ENCODE measurements at regions not wholly inside any gene's neighbourhood (a gene's known extent, or its start where the extent isn't known, plus 50 kb on each side); places are given as distances from the start of the nearest gene placed in this dataset.

DNA sequence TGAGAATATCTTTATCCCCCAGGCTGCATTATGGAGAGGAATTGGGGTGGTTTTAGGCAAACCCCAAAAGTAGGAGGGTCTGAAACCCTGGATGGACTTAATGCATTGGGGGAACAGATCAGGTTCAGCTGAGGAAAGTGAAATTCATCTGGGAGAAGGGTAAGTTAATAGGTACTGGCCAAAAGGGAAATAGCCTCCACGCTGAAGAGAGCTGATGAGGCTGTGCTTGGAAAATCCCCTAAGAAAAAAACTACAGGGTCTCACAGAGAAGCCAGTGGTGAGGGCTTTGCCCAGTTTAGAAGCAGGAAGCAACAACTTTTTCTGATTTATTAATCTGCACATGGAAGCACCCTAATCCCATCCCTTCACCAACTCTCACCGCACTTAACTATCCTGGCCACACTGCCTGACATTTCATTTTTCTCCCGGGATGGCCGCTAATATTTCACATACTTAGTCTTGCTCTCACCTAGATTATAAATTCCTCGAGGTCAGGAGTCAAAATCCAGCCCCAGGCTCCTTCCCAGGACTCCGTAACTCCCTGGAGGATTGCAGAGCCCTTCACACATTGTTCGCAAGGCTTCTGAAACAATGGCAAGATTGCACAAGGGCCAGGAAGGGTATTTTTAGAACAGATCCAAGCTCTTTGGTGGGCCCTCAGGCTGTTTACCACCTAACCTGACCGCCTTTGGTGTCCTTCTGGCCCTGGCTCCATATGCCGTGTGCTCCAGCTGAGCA is 60.9 kb upstream of the TARBP1 start:
- POLR2A ChIA-PET = interaction anchor here (0.6 to 1.8 kb wide), 2 partner anchors 40 to 368 kb away, joined by 3 to 6 read pairs; no protein-coding TSS in a partner anchor
- no peak overlapping the region for H3K4me2 ChIP-seq (ENCODE audit: low read depth, low read length)
- 74% methylated on average over 9 of the region's 9 CpGs for WGBS (ENCODE audit: low lambda C conversion rate)
- in situ Hi-C loops (cut with HindIII; ENCODE audit: extremely low pct_ligation_motif_present, low pct_unique_long_range_greater_than_20kb) (no loop called here), intact Hi-C loops (cut with micrococcal nuclease; ENCODE audit: unreplicated experiment) (loop anchor here (10.0 kb wide), 1 partner anchor 45 kb away; no protein-coding TSS in a partner anchor)
- no TSS peak for BruUV-seq (replicated peaks)
- H3K4me3 ChIP-seq (replicated peaks in 1 of 3; ENCODE audit: insufficient read depth in 1 of 3, low read depth in 2 of 3, low read length in 3 of 3) = no peak overlapping the region
- ATAC-seq = no peak
- FAIRE-seq = no peak
- no peaks in the 10 kb centered on the region for H3K79me2 ChIP-seq (ENCODE audit: insufficient read depth, low read length)
- H3K27ac ChIP-seq (ENCODE audit: extremely low read length, insufficient read depth, low read length) = no peak overlapping the region
- H2AFZ ChIP-seq (ENCODE audit: low read length) = no peak overlapping the region
- no peaks in the 10 kb centered on the region for H4K20me1 ChIP-seq (ENCODE audit: insufficient read depth, low read length)
- no peak overlapping the region for H3K9ac ChIP-seq (ENCODE audit: insufficient read depth, low read depth, low read length)
- H3K4me1 ChIP-seq (ENCODE audit: insufficient read depth, low read length) = peaks cover 74% of the 10 kb centered on the region
- TF ChIP-seq MEIS1 (CRISPR knock-in tag; IDR thresholded peaks at IDR 0.05; ENCODE audit: borderline replicate concordance) = no peak
- DNase-seq (ENCODE audit: low spot score) = no peak
- peaks cover 2 to 6% of the 10 kb centered on the region in 2 experiments; a peak in 3 of 5 replicates for H3K27me3 ChIP-seq (ENCODE audit: control insufficient read depth in 1 of 2, insufficient read depth in 2 of 2, low read length in 2 of 2)
- no peaks in the 10 kb centered on the region for H3K9me3 ChIP-seq (ENCODE audit: low read length)
- H3K36me3 ChIP-seq (replicated peaks in 1 of 2; ENCODE audit: control insufficient read depth in 1 of 2, insufficient read depth in 2 of 2, low read length in 2 of 2) = no peaks in the 10 kb centered on the region
- CTCF ChIA-PET (ENCODE audit: low intra/inter-chr PET ratio, low total read pairs) = no interaction called here

DNA sequence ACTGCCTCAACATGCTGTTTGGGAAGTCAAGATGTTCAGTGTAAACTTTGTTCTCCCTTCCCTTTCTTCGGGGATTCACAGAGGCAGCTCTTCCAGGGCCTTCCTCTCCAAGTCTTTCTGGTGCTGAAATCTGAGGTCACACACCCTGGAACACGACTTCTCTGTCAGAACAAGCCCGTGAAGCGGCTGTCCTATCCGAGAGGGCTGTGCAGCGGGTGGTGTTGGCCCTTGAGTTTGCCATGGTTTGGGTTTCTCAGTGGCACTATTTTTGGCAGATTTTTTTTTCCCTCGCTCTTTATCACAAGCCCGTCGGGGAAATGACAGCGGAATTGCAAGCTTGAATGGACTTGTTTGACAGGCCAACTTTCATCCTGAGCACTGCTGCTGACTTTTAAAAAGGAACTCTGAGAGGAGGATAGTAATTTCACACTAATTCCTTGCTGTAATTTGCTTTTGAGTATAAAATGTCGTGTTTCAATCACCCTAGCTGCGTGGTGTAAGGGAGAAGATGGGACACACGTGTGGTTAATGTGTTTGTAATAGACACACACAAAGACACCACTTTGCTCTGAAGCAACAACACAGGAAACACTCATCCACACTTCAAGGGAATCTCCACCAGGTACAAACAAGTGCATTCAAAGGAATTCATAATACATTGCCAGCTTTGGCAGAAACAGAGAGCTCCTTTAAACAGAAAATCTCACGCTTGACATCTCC is 60.1 kb upstream of the TARBP1 start:
- no peak for FAIRE-seq
- POLR2A ChIA-PET = interaction anchor here (0.6 to 1.8 kb wide), 8 partner anchors 8 to 369 kb away, joined by 3 to 6 read pairs (median 3); no protein-coding TSS in a partner anchor
- intact Hi-C loops (cut with micrococcal nuclease; ENCODE audit: unreplicated experiment) = no loop called here

More for the DNA sequence above, 60.1 kb upstream of the TARBP1 start:
- H2AFZ ChIP-seq (ENCODE audit: low read length) = no peak overlapping the region
- H3K4me1 ChIP-seq (ENCODE audit: insufficient read depth, low read length) = peaks cover 74% of the 10 kb centered on the region
- ATAC-seq (peak; percentile 45), DNase-seq (ENCODE audit: low spot score) (no peak)
- no peaks in the 10 kb centered on the region for H3K36me3 ChIP-seq (replicated peaks in 1 of 2; ENCODE audit: control insufficient read depth in 1 of 2, insufficient read depth in 2 of 2, low read length in 2 of 2)
- in situ Hi-C loops (cut with HindIII; ENCODE audit: extremely low pct_ligation_motif_present, low pct_unique_long_range_greater_than_20kb) = no loop called here
- peak overlapping the region; percentile 67; the same call in 1 of the 2 replicates for H3K9ac ChIP-seq (ENCODE audit: insufficient read depth, low read depth, low read length)
- peak overlapping the region; percentile 5 for H3K27ac ChIP-seq (ENCODE audit: extremely low read length, insufficient read depth, low read length)
- H4K20me1 ChIP-seq (ENCODE audit: insufficient read depth, low read length) = no peaks in the 10 kb centered on the region
- no peaks in the 10 kb centered on the region for H3K79me2 ChIP-seq (ENCODE audit: insufficient read depth, low read length)
- peaks cover 2 to 6% of the 10 kb centered on the region in 2 experiments; a peak in 3 of 5 replicates for H3K27me3 ChIP-seq (ENCODE audit: control insufficient read depth in 1 of 2, insufficient read depth in 2 of 2, low read length in 2 of 2)
- no peaks in the 10 kb centered on the region for H3K9me3 ChIP-seq (ENCODE audit: low read length)
- no TSS peak for BruUV-seq (replicated peaks)
- H3K4me3 ChIP-seq (replicated peaks in 1 of 3; ENCODE audit: insufficient read depth in 1 of 3, low read depth in 2 of 3, low read length in 3 of 3) = peak overlapping the region; percentile 40 to 57 (median 46); a peak in 5 of 6 replicates
- TF ChIP-seq RAD21 (CRISPR knock-in tag; IDR thresholded peaks at IDR 0.05) (no peak), TCF7 (IDR thresholded peaks at IDR 0.05; ENCODE audit: low read depth) (no peak), SAP130 (CRISPR knock-in tag; IDR thresholded peaks at IDR 0.05; ENCODE audit: low read depth) (peak; percentile 15; the same call in 1 of the 2 replicates)
- peak overlapping the region; percentile 97 for H3K4me2 ChIP-seq (ENCODE audit: low read depth, low read length)
- CTCF ChIA-PET (ENCODE audit: low intra/inter-chr PET ratio, low total read pairs) = no interaction called here
- 54% methylated on average over 11 of the region's 14 CpGs for WGBS (ENCODE audit: low lambda C conversion rate)

All from HepG2 (cell line).